Erythroblast (primary cell): ENCODE measurements at regions not wholly inside any gene's neighbourhood (a gene's known extent, or its start where the extent isn't known, plus 50 kb on each side); places are given as distances from the start of the nearest gene placed in this dataset.

Source experiments
- GATA1 ChIP-seq: IDR thresholded peaks from 2 replicates; pipeline ENCODE4 v1.6.1; 2011; ENCODE audit warnings: low read depth, mild to moderate bottlenecking, control low read depth, low read length, moderate library complexity
- POLR2A ChIP-seq: IDR thresholded peaks from 2 replicates; pipeline ENCODE4 v1.6.1; 2011; ENCODE audit warnings: mild to moderate bottlenecking, low read length

GRCh38 chr1:101136271-101136670, 100.5 kb upstream of the S1PR1 start:
- TF ChIP-seq POLR2A (no peak), GATA1 (no peak)
